ENCODE measurements at regions not wholly inside any gene's neighbourhood (a gene's known extent, or its start where the extent isn't known, plus 50 kb on each side); places are given as distances from the start of the nearest gene placed in this dataset.

DNA sequence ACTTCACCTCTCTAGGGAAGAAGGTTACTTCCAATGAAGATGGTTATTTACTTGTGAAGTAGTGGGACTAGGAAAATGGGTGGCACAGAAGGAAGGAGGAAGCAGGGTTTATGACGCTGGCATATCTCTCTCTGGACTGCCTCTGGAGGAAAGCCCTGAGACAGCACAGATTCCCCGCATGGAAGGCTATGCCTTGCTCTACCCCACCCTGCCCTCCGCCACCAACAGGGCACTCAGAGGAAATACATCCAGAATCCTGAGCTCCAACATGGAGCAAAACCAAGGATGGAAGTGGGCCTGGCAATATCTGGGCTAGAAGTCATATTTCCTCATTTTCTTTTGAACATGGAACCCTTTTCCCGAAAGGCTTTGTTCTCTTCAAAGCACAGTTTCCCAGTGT is 346.9 kb downstream of the ZSWIM6 start:
- TF ChIP-seq TOX (CRISPR knock-in tag; IDR thresholded peaks at IDR 0.05; ENCODE audit: borderline replicate concordance) (no peak), ZNF70 (CRISPR knock-in tag; IDR thresholded peaks at IDR 0.05) (no peak), ZFP30 (CRISPR knock-in tag; IDR thresholded peaks at IDR 0.05) (no peak), ZNF8 (CRISPR knock-in tag; IDR thresholded peaks at IDR 0.05) (no peak)
- TF ChIP-seq, protein P1, sequence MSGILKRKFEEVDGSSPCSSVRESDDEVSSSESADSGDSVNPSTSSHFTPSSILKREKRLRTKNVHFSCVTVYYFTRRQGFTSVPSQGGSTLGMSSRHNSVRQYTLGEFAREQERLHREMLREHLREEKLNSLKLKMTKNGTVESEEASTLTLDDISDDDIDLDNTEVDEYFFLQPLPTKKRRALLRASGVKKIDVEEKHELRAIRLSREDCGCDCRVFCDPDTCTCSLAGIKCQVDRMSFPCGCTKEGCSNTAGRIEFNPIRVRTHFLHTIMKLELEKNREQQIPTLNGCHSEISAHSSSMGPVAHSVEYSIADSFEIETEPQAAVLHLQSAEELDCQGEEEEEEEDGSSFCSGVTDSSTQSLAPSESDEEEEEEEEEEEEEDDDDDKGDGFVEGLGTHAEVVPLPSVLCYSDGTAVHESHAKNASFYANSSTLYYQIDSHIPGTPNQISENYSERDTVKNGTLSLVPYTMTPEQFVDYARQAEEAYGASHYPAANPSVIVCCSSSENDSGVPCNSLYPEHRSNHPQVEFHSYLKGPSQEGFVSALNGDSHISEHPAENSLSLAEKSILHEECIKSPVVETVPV (CRISPR knock-in tag; IDR thresholded peaks at IDR 0.05) = no peak
- TF ChIP-seq, protein P2, sequence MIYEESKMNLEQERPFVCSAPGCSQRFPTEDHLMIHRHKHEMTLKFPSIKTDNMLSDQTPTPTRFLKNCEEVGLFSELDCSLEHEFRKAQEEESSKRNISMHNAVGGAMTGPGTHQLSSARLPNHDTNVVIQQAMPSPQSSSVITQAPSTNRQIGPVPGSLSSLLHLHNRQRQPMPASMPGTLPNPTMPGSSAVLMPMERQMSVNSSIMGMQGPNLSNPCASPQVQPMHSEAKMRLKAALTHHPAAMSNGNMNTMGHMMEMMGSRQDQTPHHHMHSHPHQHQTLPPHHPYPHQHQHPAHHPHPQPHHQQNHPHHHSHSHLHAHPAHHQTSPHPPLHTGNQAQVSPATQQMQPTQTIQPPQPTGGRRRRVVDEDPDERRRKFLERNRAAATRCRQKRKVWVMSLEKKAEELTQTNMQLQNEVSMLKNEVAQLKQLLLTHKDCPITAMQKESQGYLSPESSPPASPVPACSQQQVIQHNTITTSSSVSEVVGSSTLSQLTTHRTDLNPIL (CRISPR knock-in tag; IDR thresholded peaks at IDR 0.05; ENCODE audit: low read depth) = no peak
- peak; percentile 63 for ATAC-seq

DNA sequence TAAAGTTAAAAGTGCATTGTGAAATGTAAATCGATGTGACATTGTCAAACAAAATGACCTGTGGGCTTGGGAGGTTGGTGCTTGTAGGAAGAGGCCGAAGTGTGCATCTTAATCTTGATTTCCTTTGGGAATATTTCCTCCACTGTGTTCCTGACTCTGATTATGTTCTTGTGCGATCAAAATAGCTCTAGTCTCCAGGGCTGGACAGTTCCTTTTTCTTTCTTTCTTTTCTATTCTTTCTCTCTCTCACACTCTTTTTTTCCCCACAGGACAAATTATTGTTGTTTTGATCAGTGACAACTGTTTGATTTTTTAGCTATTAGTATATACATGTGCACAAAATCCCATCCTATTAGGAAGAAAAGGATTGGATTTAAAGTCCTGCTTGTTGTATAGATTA is 347.5 kb downstream of the ZSWIM6 start:
- TF ChIP-seq ISL1 (CRISPR knock-in tag; IDR thresholded peaks at IDR 0.05) (no peak), ZNF70 (CRISPR knock-in tag; IDR thresholded peaks at IDR 0.05) (no peak), ZC3H10 (CRISPR knock-in tag; IDR thresholded peaks at IDR 0.05) (no peak), SNAI2 (CRISPR knock-in tag; IDR thresholded peaks at IDR 0.05) (no peak), ARNTL (CRISPR knock-in tag; IDR thresholded peaks at IDR 0.05; ENCODE audit: borderline replicate concordance, low read depth) (no peak), ZFP30 (CRISPR knock-in tag; IDR thresholded peaks at IDR 0.05) (no peak), TOX (CRISPR knock-in tag; IDR thresholded peaks at IDR 0.05; ENCODE audit: borderline replicate concordance) (no peak), BACH2 (CRISPR knock-in tag; IDR thresholded peaks at IDR 0.05; ENCODE audit: borderline replicate concordance) (no peak), ZFP3 (CRISPR knock-in tag; IDR thresholded peaks at IDR 0.05) (no peak), ZNF8 (CRISPR knock-in tag; IDR thresholded peaks at IDR 0.05) (no peak), RARB (CRISPR knock-in tag; IDR thresholded peaks at IDR 0.05) (no peak), CSDC2 (CRISPR knock-in tag; IDR thresholded peaks at IDR 0.05) (no peak)
- TF ChIP-seq, protein P3, sequence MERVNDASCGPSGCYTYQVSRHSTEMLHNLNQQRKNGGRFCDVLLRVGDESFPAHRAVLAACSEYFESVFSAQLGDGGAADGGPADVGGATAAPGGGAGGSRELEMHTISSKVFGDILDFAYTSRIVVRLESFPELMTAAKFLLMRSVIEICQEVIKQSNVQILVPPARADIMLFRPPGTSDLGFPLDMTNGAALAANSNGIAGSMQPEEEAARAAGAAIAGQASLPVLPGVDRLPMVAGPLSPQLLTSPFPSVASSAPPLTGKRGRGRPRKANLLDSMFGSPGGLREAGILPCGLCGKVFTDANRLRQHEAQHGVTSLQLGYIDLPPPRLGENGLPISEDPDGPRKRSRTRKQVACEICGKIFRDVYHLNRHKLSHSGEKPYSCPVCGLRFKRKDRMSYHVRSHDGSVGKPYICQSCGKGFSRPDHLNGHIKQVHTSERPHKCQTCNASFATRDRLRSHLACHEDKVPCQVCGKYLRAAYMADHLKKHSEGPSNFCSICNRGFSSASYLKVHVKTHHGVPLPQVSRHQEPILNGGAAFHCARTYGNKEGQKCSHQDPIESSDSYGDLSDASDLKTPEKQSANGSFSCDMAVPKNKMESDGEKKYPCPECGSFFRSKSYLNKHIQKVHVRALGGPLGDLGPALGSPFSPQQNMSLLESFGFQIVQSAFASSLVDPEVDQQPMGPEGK (CRISPR knock-in tag; IDR thresholded peaks at IDR 0.05; ENCODE audit: borderline replicate concordance) = no peak
- TF ChIP-seq, protein P2 (CRISPR knock-in tag; IDR thresholded peaks at IDR 0.05; ENCODE audit: low read depth) = no peak
- TF ChIP-seq, protein P4, sequence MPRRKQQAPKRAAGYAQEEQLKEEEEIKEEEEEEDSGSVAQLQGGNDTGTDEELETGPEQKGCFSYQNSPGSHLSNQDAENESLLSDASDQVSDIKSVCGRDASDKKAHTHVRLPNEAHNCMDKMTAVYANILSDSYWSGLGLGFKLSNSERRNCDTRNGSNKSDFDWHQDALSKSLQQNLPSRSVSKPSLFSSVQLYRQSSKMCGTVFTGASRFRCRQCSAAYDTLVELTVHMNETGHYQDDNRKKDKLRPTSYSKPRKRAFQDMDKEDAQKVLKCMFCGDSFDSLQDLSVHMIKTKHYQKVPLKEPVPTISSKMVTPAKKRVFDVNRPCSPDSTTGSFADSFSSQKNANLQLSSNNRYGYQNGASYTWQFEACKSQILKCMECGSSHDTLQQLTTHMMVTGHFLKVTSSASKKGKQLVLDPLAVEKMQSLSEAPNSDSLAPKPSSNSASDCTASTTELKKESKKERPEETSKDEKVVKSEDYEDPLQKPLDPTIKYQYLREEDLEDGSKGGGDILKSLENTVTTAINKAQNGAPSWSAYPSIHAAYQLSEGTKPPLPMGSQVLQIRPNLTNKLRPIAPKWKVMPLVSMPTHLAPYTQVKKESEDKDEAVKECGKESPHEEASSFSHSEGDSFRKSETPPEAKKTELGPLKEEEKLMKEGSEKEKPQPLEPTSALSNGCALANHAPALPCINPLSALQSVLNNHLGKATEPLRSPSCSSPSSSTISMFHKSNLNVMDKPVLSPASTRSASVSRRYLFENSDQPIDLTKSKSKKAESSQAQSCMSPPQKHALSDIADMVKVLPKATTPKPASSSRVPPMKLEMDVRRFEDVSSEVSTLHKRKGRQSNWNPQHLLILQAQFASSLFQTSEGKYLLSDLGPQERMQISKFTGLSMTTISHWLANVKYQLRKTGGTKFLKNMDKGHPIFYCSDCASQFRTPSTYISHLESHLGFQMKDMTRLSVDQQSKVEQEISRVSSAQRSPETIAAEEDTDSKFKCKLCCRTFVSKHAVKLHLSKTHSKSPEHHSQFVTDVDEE (CRISPR knock-in tag; IDR thresholded peaks at IDR 0.05) = no peak
- TF ChIP-seq, protein P1 (CRISPR knock-in tag; IDR thresholded peaks at IDR 0.05) = no peak
- no peak for ATAC-seq

DNA sequence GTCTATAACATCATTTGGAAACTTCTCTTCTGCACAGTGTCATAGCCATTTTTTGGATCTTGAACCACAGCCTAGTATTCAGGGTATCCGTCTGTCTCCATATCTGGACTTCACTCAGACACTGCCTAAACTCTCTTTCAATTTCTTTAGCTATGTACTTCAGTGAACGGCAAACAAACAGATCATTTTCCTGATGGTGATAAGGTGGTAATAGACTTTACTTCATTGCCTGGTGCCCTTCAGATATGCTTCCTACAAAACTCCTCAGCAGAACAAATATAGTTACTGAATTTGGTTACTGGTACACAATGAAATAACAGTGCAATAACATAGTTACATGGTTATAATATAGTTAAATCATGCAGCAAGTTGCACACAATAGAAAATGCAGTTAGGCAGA is 348.2 kb downstream of the ZSWIM6 start:
- ATAC-seq = no peak
- no peak for TF ChIP-seq RARB (CRISPR knock-in tag; IDR thresholded peaks at IDR 0.05)
- no peak for TF ChIP-seq CSDC2 (CRISPR knock-in tag; IDR thresholded peaks at IDR 0.05)
- TF ChIP-seq TCF4 (CRISPR knock-in tag; IDR thresholded peaks at IDR 0.05; ENCODE audit: borderline replicate concordance) = no peak
- no peak for TF ChIP-seq ZFP3 (CRISPR knock-in tag; IDR thresholded peaks at IDR 0.05)
- TF ChIP-seq PPARA (CRISPR knock-in tag; IDR thresholded peaks at IDR 0.05; ENCODE audit: borderline replicate concordance) = no peak
